Osteoblast (primary cell): ENCODE measurements at regions not wholly inside any gene's neighbourhood (a gene's known extent, or its start where the extent isn't known, plus 50 kb on each side); places are given as distances from the start of the nearest gene placed in this dataset.

ENCODE experiments used
- DNase-seq: peaks from one replicate; pipeline ENCODE4 v3.0.0; 2011; ENCODE audit warnings: low spot score, mixed read lengths; ENCODE audit not compliant: insufficient read length; ENCODE audit errors: missing footprints
- H2AFZ ChIP-seq: 2 replicates; pipeline ENCODE4 v1.6.0; 2011; ENCODE audit warnings: mild to moderate bottlenecking, low read length
- H3K27ac ChIP-seq: 2 replicates; pipeline ENCODE4 v1.5.1; 2011; ENCODE audit warnings: mild to moderate bottlenecking, low read depth, low read length, moderate library complexity
- H3K27me3 ChIP-seq: 2 replicates; pipeline ENCODE4 v1.6.0; 2012; ENCODE audit warnings: mild to moderate bottlenecking, control low read depth, inconsistent platforms, low read length, moderate library complexity; ENCODE audit not compliant: insufficient read depth
- H3K36me3 ChIP-seq: 2 replicates; pipeline ENCODE4 v1.5.1; 2011; ENCODE audit warnings: mild to moderate bottlenecking, low read length, control low read depth, moderate library complexity; ENCODE audit not compliant: insufficient read depth
- H3K4me1 ChIP-seq: 2 replicates; pipeline ENCODE4 v1.5.1; 2011; ENCODE audit warnings: mild to moderate bottlenecking, low read length, control low read depth, moderate library complexity; ENCODE audit not compliant: insufficient read depth
- H3K4me2 ChIP-seq: 2 replicates; pipeline ENCODE4 v1.6.0; 2011; ENCODE audit warnings: mild to moderate bottlenecking, low read length; ENCODE audit not compliant: insufficient read depth
- H3K4me3 ChIP-seq: fragments of 200-600 bp; sonication (generic); 3 replicates; pipeline ENCODE4 v1.5.1; 2012; ENCODE audit warnings: mild to moderate bottlenecking, low read length, inconsistent platforms; ENCODE audit not compliant: insufficient read depth
- H3K79me2 ChIP-seq: 2 replicates; pipeline ENCODE4 v1.6.0; 2012; ENCODE audit warnings: mild to moderate bottlenecking, low read length, control low read depth, inconsistent platforms; ENCODE audit not compliant: insufficient read depth
- H3K9me3 ChIP-seq: 2 replicates; pipeline ENCODE4 v1.5.1; 2011; ENCODE audit warnings: low read depth, low read length, control low read depth
- H4K20me1 ChIP-seq: 2 replicates; pipeline ENCODE4 v1.6.0; 2012; ENCODE audit warnings: mild to moderate bottlenecking, low read length, control low read depth; ENCODE audit not compliant: insufficient read depth
- TF ChIP-seq, protein P1 (sequence below): IDR thresholded peaks from 2 replicates; pipeline ENCODE4 v1.5.1; 2011; ENCODE audit warnings: mild to moderate bottlenecking, low read depth, low read length, moderate library complexity; ENCODE audit errors: extremely low read depth

DNA sequence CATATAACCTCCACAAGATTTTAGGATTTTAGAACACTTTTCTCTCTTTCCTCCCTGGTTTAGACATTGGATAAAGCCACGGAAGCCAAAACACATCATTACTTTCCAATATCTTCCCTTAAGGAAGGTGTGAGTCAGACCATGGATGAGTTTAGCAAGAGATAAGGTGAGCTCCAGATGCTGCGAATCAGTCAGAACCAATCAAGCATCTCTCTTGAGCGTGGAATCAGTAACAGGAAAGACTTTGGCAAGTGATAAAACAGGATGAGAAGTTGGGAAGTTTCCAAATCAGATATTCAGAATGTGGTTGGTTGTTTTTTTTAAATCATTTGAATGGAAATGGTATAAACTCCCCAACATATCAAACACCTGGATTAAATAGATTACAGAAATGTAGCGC lies 397.8 kb downstream of the EFNA5 start:
- no peaks in the 10 kb centered on the region for H3K27me3 ChIP-seq
- no peak overlapping the region for H3K27ac ChIP-seq
- no peak overlapping the region for H3K4me2 ChIP-seq
- H3K4me3 ChIP-seq, result no peak overlapping the region
- no peak for DNase-seq
- no peaks in the 10 kb centered on the region for H4K20me1 ChIP-seq
- TF ChIP-seq, protein P1, sequence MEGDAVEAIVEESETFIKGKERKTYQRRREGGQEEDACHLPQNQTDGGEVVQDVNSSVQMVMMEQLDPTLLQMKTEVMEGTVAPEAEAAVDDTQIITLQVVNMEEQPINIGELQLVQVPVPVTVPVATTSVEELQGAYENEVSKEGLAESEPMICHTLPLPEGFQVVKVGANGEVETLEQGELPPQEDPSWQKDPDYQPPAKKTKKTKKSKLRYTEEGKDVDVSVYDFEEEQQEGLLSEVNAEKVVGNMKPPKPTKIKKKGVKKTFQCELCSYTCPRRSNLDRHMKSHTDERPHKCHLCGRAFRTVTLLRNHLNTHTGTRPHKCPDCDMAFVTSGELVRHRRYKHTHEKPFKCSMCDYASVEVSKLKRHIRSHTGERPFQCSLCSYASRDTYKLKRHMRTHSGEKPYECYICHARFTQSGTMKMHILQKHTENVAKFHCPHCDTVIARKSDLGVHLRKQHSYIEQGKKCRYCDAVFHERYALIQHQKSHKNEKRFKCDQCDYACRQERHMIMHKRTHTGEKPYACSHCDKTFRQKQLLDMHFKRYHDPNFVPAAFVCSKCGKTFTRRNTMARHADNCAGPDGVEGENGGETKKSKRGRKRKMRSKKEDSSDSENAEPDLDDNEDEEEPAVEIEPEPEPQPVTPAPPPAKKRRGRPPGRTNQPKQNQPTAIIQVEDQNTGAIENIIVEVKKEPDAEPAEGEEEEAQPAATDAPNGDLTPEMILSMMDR, result no peak
- H3K9me3 ChIP-seq, result no peaks in the 10 kb centered on the region
- H3K4me1 ChIP-seq, result no peaks in the 10 kb centered on the region
- H3K79me2 ChIP-seq, result no peaks in the 10 kb centered on the region
- no peak overlapping the region for H2AFZ ChIP-seq
- H3K36me3 ChIP-seq, result no peaks in the 10 kb centered on the region

DNA sequence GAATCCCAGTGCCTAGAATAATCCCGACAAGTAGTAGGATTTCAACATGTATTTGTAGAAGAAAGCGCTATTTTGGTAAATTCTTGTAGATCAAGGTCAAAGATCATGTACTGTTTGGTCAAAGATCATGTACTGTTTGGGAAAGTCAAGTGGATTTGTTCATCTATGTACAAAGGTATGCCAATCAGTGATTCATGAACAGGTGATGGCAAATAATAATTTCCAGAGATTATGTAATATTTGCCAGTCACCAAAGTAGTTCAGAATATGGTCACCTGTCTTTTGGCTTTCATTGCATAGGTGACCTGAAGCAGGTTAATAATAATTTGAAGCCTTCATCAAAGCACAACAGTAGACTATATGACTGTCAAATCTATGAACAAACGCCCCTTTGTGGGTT lies 398.2 kb downstream of the EFNA5 start:
- no peaks in the 10 kb centered on the region for H3K79me2 ChIP-seq
- no peak overlapping the region for H3K27ac ChIP-seq
- H2AFZ ChIP-seq, result no peak overlapping the region
- H3K27me3 ChIP-seq, result no peaks in the 10 kb centered on the region
- no peaks in the 10 kb centered on the region for H3K9me3 ChIP-seq
- no peak overlapping the region for H3K4me2 ChIP-seq
- no peak overlapping the region for H3K4me3 ChIP-seq
- no peaks in the 10 kb centered on the region for H4K20me1 ChIP-seq
- H3K4me1 ChIP-seq, result no peaks in the 10 kb centered on the region
- H3K36me3 ChIP-seq, result no peaks in the 10 kb centered on the region
- TF ChIP-seq, protein P1, result no peak
- DNase-seq, result no peak

DNA sequence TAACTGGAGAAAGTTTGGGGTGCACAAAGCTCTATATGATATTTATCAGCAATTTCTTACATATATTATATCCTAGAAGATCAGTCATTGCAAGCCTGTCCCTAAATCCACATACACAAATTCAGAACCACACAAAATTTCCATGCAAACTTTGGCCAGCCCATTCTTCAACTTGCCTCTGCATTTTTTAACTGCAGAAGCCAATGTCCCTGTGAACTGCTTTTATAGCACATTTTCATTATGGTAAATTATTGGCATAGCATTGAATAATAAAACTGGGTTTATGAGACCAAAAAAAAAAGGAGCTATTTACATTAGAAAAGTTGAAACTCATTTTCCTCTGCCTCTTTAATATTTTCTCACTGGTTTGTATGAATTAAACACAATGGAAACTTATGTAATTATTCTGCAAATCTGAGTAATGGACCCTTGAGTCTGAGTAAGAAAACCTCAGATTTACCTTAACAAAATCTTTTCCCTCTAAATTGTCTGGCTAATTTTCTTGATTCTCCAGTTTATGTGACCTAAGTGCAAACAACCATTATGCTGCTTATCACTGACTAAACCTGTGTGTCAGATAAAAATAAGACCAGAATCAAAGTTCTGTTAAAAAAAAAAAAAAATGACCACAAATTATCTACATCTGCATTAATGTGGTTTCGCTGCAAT lies 398.9 kb downstream of the EFNA5 start:
- DNase-seq, result no peak
- Histone ChIP-seq H3K27ac (no peak overlapping the region), H2AFZ (no peak overlapping the region), H3K27me3 (no peaks in the 10 kb centered on the region), H3K4me1 (no peaks in the 10 kb centered on the region), H3K4me3 (no peak overlapping the region), H4K20me1 (no peaks in the 10 kb centered on the region), H3K4me2 (no peak overlapping the region), H3K9me3 (no peaks in the 10 kb centered on the region), H3K36me3 (no peaks in the 10 kb centered on the region), H3K79me2 (no peaks in the 10 kb centered on the region)
- TF ChIP-seq, protein P1, result no peak

DNA sequence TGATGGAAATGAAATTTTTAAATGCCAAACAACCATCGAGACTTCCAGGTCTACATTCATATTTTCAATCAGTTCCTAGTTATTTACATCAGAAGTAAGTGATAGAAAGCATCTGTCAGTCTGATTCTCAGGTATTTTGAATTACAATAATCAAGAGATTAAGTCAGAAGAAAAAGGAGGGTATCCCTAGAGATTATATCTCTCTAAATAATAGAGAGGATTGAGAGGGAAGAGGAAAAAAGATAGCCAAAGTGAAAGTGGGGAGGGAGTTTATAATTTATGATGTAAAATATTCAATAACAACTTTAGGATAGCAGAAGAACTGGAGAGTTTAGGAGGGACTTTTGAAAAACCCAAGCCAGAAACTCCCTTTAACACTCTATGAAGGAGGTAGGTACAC lies 400.2 kb downstream of the EFNA5 start:
- Histone ChIP-seq H3K27me3 (no peaks in the 10 kb centered on the region), H3K4me1 (no peaks in the 10 kb centered on the region), H3K4me2 (no peak overlapping the region), H3K27ac (no peak overlapping the region), H3K36me3 (no peaks in the 10 kb centered on the region), H3K9me3 (no peaks in the 10 kb centered on the region), H3K79me2 (no peaks in the 10 kb centered on the region), H4K20me1 (no peaks in the 10 kb centered on the region), H3K4me3 (no peak overlapping the region), H2AFZ (no peak overlapping the region)
- TF ChIP-seq, protein P1, result no peak
- no peak for DNase-seq
